Left ventricle myocardium inferior (tissue), 1 donor: ENCODE measurements at regions not wholly inside any gene's neighbourhood (a gene's known extent, or its start where the extent isn't known, plus 50 kb on each side); places are given as distances from the start of the nearest gene placed in this dataset.

Source experiments
- DNase-seq: peaks from one replicate; pipeline ENCODE4 v3.0.0-alpha.2; 2020
- H3K27ac ChIP-seq: fragments of 200-600 bp; replicated peaks from 2 replicates; pipeline ENCODE4 v1.8.0; 2021
- H3K27me3 ChIP-seq: fragments of 200-600 bp; 2 replicates; pipeline ENCODE4 v1.8.0; 2021; ENCODE audit warnings: low read depth
- H3K36me3 ChIP-seq: fragments of 200-600 bp; 2 replicates; pipeline ENCODE4 v1.8.0; 2021
- H3K4me1 ChIP-seq: fragments of 200-600 bp; 2 replicates; pipeline ENCODE4 v1.8.0; 2021
- H3K4me3 ChIP-seq: fragments of 200-600 bp; 2 replicates; pipeline ENCODE4 v1.8.0; 2021; ENCODE audit warnings: mild to moderate bottlenecking, moderate library complexity
- H3K9me3 ChIP-seq: fragments of 200-600 bp; replicated peaks from 2 replicates; pipeline ENCODE4 v1.8.0; 2021
- CTCF ChIP-seq: fragments of 200-600 bp; IDR thresholded peaks from 2 replicates; pipeline ENCODE4 v1.8.0; 2021; ENCODE audit warnings: antibody characterized with exemption, mild to moderate bottlenecking, borderline replicate concordance
- intact Hi-C: fragments of 100-400 bp; cut with micrococcal nuclease; formaldehyde crosslinking; loops from one replicate; pipeline ENCODE4 v1.11.0; 2022
- donor health status: DM: no; HTN: yes; CAD: no; lungs with severe emphysema.

GRCh38 chr14:83993545-83993944 is 1536.4 kb upstream of the FLRT2 start:
- H3K36me3 ChIP-seq = no peaks in the 10 kb centered on the region
- H3K9me3 ChIP-seq = no peaks in the 10 kb centered on the region
- TF ChIP-seq CTCF = no peak
- intact Hi-C loops = no loop called here
- no peak overlapping the region for H3K27ac ChIP-seq
- H3K4me1 ChIP-seq = no peaks in the 10 kb centered on the region
- DNase-seq = no peak
- no peaks in the 10 kb centered on the region for H3K27me3 ChIP-seq
- no peak overlapping the region for H3K4me3 ChIP-seq

GRCh38 chr14:83994020-83994419 is 1535.9 kb upstream of the FLRT2 start:
- H3K36me3 ChIP-seq = no peaks in the 10 kb centered on the region
- TF ChIP-seq CTCF = no peak
- H3K27ac ChIP-seq = no peak overlapping the region
- no peaks in the 10 kb centered on the region for H3K4me1 ChIP-seq
- H3K4me3 ChIP-seq = no peak overlapping the region
- no peak for DNase-seq
- H3K27me3 ChIP-seq = no peaks in the 10 kb centered on the region
- intact Hi-C loops = no loop called here
- H3K9me3 ChIP-seq = no peaks in the 10 kb centered on the region

GRCh38 chr14:84001023-84001422 is 1528.9 kb upstream of the FLRT2 start:
- no peak for TF ChIP-seq CTCF
- Histone ChIP-seq H3K4me3 (no peak overlapping the region), H3K27ac (no peak overlapping the region), H3K4me1 (no peaks in the 10 kb centered on the region), H3K36me3 (no peaks in the 10 kb centered on the region), H3K9me3 (no peaks in the 10 kb centered on the region), H3K27me3 (no peaks in the 10 kb centered on the region)
- intact Hi-C loops = no loop called here
- no peak for DNase-seq

- H3K4me3 ChIP-seq = no peak overlapping the region
- intact Hi-C loops = no loop called here
- H3K4me1 ChIP-seq = no peaks in the 10 kb centered on the region
- H3K9me3 ChIP-seq = no peaks in the 10 kb centered on the region
- no peaks in the 10 kb centered on the region for H3K36me3 ChIP-seq
- H3K27me3 ChIP-seq = no peaks in the 10 kb centered on the region
- H3K27ac ChIP-seq = no peak overlapping the region
- no peak for DNase-seq
- TF ChIP-seq CTCF = no peak
Measured at GRCh38 chr14:84003346-84003745, 1526.6 kb upstream of the FLRT2 start.

GRCh38 chr14:84006643-84007155 is 1523.2 kb upstream of the FLRT2 start:
- intact Hi-C loops = no loop called here
- no peaks in the 10 kb centered on the region for H3K27me3 ChIP-seq
- H3K27ac ChIP-seq = no peak overlapping the region
- TF ChIP-seq CTCF = peak; percentile 36
- H3K4me1 ChIP-seq = peaks cover 10% of the 10 kb centered on the region
- no peaks in the 10 kb centered on the region for H3K36me3 ChIP-seq
- no peak for DNase-seq
- H3K9me3 ChIP-seq = no peaks in the 10 kb centered on the region
- no peak overlapping the region for H3K4me3 ChIP-seq

- DNase-seq = no peak
- Histone ChIP-seq H3K4me3 (no peak overlapping the region), H3K9me3 (no peaks in the 10 kb centered on the region), H3K36me3 (no peaks in the 10 kb centered on the region), H3K4me1 (peaks cover 10% of the 10 kb centered on the region), H3K27ac (no peak overlapping the region), H3K27me3 (no peaks in the 10 kb centered on the region)
- intact Hi-C loops = no loop called here
- no peak for TF ChIP-seq CTCF
Measured at GRCh38 chr14:84013424-84013823, 1516.5 kb upstream of the FLRT2 start.
